ENCODE measurements at regions not wholly inside any gene's neighbourhood (a gene's known extent, or its start where the extent isn't known, plus 50 kb on each side); places are given as distances from the start of the nearest gene placed in this dataset.

DNA sequence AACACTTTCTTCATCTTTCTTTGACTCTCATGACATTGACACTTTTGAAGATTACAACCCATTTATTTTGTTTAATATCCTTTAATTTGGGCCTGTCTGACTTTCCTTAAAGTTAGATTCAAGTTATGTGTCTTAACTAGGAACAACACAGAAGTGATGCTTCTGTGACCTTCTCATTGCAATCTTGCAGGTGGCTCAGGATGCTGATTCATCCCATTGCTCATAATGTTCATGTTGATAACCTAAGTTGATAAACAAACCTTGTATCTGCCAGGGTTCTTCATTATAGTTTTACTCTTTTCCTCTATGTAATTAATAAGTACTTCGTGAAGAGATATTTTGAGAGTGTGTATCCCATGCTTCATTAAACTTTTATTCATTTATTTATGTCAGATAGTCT is 107.2 kb upstream of the SHB start:
- TF ChIP-seq, protein P1, sequence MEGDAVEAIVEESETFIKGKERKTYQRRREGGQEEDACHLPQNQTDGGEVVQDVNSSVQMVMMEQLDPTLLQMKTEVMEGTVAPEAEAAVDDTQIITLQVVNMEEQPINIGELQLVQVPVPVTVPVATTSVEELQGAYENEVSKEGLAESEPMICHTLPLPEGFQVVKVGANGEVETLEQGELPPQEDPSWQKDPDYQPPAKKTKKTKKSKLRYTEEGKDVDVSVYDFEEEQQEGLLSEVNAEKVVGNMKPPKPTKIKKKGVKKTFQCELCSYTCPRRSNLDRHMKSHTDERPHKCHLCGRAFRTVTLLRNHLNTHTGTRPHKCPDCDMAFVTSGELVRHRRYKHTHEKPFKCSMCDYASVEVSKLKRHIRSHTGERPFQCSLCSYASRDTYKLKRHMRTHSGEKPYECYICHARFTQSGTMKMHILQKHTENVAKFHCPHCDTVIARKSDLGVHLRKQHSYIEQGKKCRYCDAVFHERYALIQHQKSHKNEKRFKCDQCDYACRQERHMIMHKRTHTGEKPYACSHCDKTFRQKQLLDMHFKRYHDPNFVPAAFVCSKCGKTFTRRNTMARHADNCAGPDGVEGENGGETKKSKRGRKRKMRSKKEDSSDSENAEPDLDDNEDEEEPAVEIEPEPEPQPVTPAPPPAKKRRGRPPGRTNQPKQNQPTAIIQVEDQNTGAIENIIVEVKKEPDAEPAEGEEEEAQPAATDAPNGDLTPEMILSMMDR (IDR thresholded peaks at IDR 0.05; ENCODE audit: low read length) = no peak
- no peak for TF ChIP-seq EZH2phosphoT487 (IDR thresholded peaks at IDR 0.05; ENCODE audit: low read length)

Measured in MM.1S (cell line).